Upper lobe of left lung (tissue), 6 donors: ENCODE measurements at regions not wholly inside any gene's neighbourhood (a gene's known extent, or its start where the extent isn't known, plus 50 kb on each side); places are given as distances from the start of the nearest gene placed in this dataset.

Experiments used
- ATAC-seq, 2 donors: fragments of 200-7000 bp; cut with Tn5 transposase; one replicate each; pipeline ENCODE4 v1.9.1; 2022; ENCODE audit warnings: mild to moderate bottlenecking in 2 of 2, moderate library complexity in 2 of 2; ENCODE audit not compliant: low FRiP score in 2 of 2
- DNase-seq, 2 donors: peaks; one replicate each; pipeline ENCODE4 v3.0.0-alpha.2; 2019 to 2020
- H3K27ac ChIP-seq, 4 donors: fragments of 200-600 bp; sonication (generic); one replicate each; pipeline ENCODE4 v1.5.1; 2016 to 2019
- H3K27me3 ChIP-seq, 4 donors: fragments of 200-600 bp; sonication (generic); one replicate each; pipeline ENCODE4 v1.5.1; 2017 to 2019
- H3K36me3 ChIP-seq, 4 donors: fragments of 200-600 bp; sonication (generic); one replicate each; pipeline ENCODE4 v1.5.1; 2016 to 2019
- H3K4me1 ChIP-seq, 4 donors: fragments of 200-600 bp; sonication (generic); one replicate each; pipeline ENCODE4 v1.5.1; 2018 to 2019
- H3K4me3 ChIP-seq, 4 donors: fragments of 200-600 bp; sonication (generic); one replicate each; pipeline ENCODE4 v1.5.1; 2017 to 2019; ENCODE audit warnings: mild to moderate bottlenecking in 2 of 4, moderate library complexity in 1 of 4
- H3K9me3 ChIP-seq, 4 donors: fragments of 200-600 bp; sonication (generic); one replicate each; pipeline ENCODE4 v1.5.1; 2018 to 2019
- CTCF ChIP-seq, 6 experiments: fragments of 450-650 bp in 4 of 6; fragments of 200-600 bp in 2 of 6; sonication (generic) in 2 of 6; IDR thresholded peaks; one replicate each; pipeline ENCODE4 v1.5.1; 2016 to 2019; ENCODE audit warnings: antibody characterized with exemption in 6 of 6
- EP300 ChIP-seq, 4 donors: sonication (generic); formaldehyde crosslinking; IDR thresholded peaks; one replicate each; pipeline ENCODE4 v1.5.1; 2017; ENCODE audit warnings: antibody characterized with exemption in 4 of 4, control low read depth in 2 of 4
- POLR2A ChIP-seq, 4 donors: fragments of 450-650 bp; IDR thresholded peaks; one replicate each; pipeline ENCODE4 v1.5.1; 2016 to 2017; ENCODE audit warnings: antibody characterized with exemption in 4 of 4, mild to moderate bottlenecking in 2 of 4
- POLR2AphosphoS5 ChIP-seq, 2 donors: sonication (generic); formaldehyde crosslinking; IDR thresholded peaks; one replicate each; pipeline ENCODE4 v1.5.1; 2017; ENCODE audit warnings: antibody characterized with exemption in 2 of 2
- WGBS, 2 donors: methylation state at CpG; one replicate each; pipeline ENCODE4 v1.1.5; 2017 to 2018; 5-methylcytosine and 5-hydroxymethylcytosine counted together
- donor health status: DM: no; HTN: no; CAD: no; lungs with moderate emphysema.
- donor health status: DM: no; HTN: yes; CAD: no; lungs with severe emphysema.

GRCh38 chr3:104402902-104403301 lies 963.8 kb upstream of the ALCAM start:
- TF ChIP-seq CTCF (IDR thresholded peaks at IDR 0.05) (no peak), POLR2AphosphoS5 (IDR thresholded peaks at IDR 0.05) (no peak), EP300 (IDR thresholded peaks at IDR 0.05) (no peak), POLR2A (IDR thresholded peaks at IDR 0.05) (no peak)
- H3K4me3 ChIP-seq, result no peak overlapping the region
- peaks cover 0 to 7% (median 0%) of the 10 kb centered on the region in 4 donors for H3K9me3 ChIP-seq
- no peaks in the 10 kb centered on the region for H3K36me3 ChIP-seq
- 83% methylated on average over 2 of the region's 2 CpGs for WGBS, 2 donors
- ATAC-seq, result no peak
- H3K27me3 ChIP-seq, result no peaks in the 10 kb centered on the region
- no peak overlapping the region for H3K27ac ChIP-seq
- H3K4me1 ChIP-seq, result no peaks in the 10 kb centered on the region
- no peak for DNase-seq

GRCh38 chr3:104411757-104412156 lies 955.0 kb upstream of the ALCAM start:
- Histone ChIP-seq H3K4me1 (no peaks in the 10 kb centered on the region), H3K9me3 (no peaks in the 10 kb centered on the region), H3K4me3 (no peak overlapping the region), H3K27me3 (no peaks in the 10 kb centered on the region), H3K36me3 (no peaks in the 10 kb centered on the region), H3K27ac (no peak overlapping the region)
- WGBS, 2 donors, result 77 to 84% methylated on average over 4 of the region's 4 CpGs
- TF ChIP-seq POLR2AphosphoS5 (IDR thresholded peaks at IDR 0.05) (no peak), CTCF (IDR thresholded peaks at IDR 0.05) (no peak), EP300 (IDR thresholded peaks at IDR 0.05) (no peak), POLR2A (IDR thresholded peaks at IDR 0.05) (no peak)
- ATAC-seq, result no peak
- no peak for DNase-seq

GRCh38 chr3:104412608-104413580 lies 953.8 kb upstream of the ALCAM start:
- Histone ChIP-seq H3K9me3 (no peaks in the 10 kb centered on the region), H3K36me3 (no peaks in the 10 kb centered on the region), H3K4me1 (no peaks in the 10 kb centered on the region), H3K27me3 (no peaks in the 10 kb centered on the region), H3K4me3 (no peak overlapping the region), H3K27ac (no peak overlapping the region)
- ATAC-seq, result peak in 1 of 2 donors; percentile 82
- TF ChIP-seq POLR2A (IDR thresholded peaks at IDR 0.05) (no peak), CTCF (IDR thresholded peaks at IDR 0.05) (no peak), POLR2AphosphoS5 (IDR thresholded peaks at IDR 0.05) (no peak), EP300 (IDR thresholded peaks at IDR 0.05) (no peak)
- WGBS, 2 donors, result 72 to 79% methylated on average over 9 of the region's 9 CpGs
- DNase-seq, result no peak

- H3K4me3 ChIP-seq, result no peak overlapping the region
- ATAC-seq (no peak), DNase-seq (no peak)
- no peak overlapping the region for H3K27ac ChIP-seq
- no peaks in the 10 kb centered on the region for H3K9me3 ChIP-seq
- no peaks in the 10 kb centered on the region for H3K27me3 ChIP-seq
- TF ChIP-seq EP300 (IDR thresholded peaks at IDR 0.05), result no peak
- WGBS, 2 donors, result 83 to 84% methylated on average over 2 of the region's 2 CpGs
- H3K36me3 ChIP-seq, result no peaks in the 10 kb centered on the region
- no peaks in the 10 kb centered on the region for H3K4me1 ChIP-seq
Observed at GRCh38 chr3:104428337-104428925, 938.3 kb upstream of the ALCAM start.

GRCh38 chr3:104429727-104430126 lies 937.0 kb upstream of the ALCAM start:
- Histone ChIP-seq H3K36me3 (no peaks in the 10 kb centered on the region), H3K27me3 (no peaks in the 10 kb centered on the region), H3K9me3 (no peaks in the 10 kb centered on the region), H3K4me3 (no peak overlapping the region), H3K4me1 (no peaks in the 10 kb centered on the region), H3K27ac (no peak overlapping the region)
- WGBS, 2 donors, result 73 to 90% methylated on average over 3 of the region's 3 CpGs
- no peak for ATAC-seq
- no peak for DNase-seq
- TF ChIP-seq EP300 (IDR thresholded peaks at IDR 0.05) (no peak), CTCF (IDR thresholded peaks at IDR 0.05) (no peak), POLR2AphosphoS5 (IDR thresholded peaks at IDR 0.05) (no peak), POLR2A (IDR thresholded peaks at IDR 0.05) (no peak)
